Stimulated activated CD4-positive, alpha-beta T cell treated with anti-CD3 and anti-CD28 coated beads, Interleukin-15, amount 100 ng/mL, for 48 hours (primary cell): ENCODE measurements at regions not wholly inside any gene's neighbourhood (a gene's known extent, or its start where the extent isn't known, plus 50 kb on each side); places are given as distances from the start of the nearest gene placed in this dataset.
"Not testable (repeated sequence)": the region's sequence is repeated elsewhere in the genome, so short reads cannot be mapped to it uniquely, and the experiment has no call there.

ENCODE experiments used
- DNase-seq, 2 donors: peaks; one replicate each; pipeline ENCODE4 v3.0.0-alpha.2; 2020; ENCODE audit warnings: low read depth in 2 of 2

DNA sequence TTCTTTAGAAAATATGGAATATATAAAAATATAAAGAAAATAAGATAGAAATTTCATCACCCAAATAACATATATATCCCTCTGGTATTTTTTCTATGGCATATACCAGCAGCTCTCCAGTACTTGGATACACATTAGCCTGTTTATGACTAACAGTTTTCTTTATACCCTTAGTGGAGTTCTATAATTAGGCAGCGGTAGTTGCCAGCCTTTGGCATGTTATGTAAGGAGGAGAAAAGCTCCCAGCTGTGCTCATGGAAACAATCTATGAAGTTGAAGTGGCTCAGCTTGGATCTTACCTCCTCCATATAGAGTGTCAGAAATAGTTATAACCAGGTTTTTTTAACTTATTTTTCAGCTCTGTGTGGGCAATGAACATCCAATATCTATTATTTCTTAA lies 1636.8 kb downstream of the AMY1C start:
- no peak for DNase-seq

GRCh38 chr1:105396001-105396400 lies 1646.3 kb downstream of the AMY1C start:
- DNase-seq = no peak

GRCh38 chr1:105398909-105399308 lies 1649.2 kb downstream of the AMY1C start:
- DNase-seq = no peak

GRCh38 chr1:105399716-105400115 lies 1650.0 kb downstream of the AMY1C start:
- DNase-seq = no peak

GRCh38 chr1:105416261-105416660 lies 1640.2 kb upstream of the PRMT6 start:
- no peak for DNase-seq

DNA sequence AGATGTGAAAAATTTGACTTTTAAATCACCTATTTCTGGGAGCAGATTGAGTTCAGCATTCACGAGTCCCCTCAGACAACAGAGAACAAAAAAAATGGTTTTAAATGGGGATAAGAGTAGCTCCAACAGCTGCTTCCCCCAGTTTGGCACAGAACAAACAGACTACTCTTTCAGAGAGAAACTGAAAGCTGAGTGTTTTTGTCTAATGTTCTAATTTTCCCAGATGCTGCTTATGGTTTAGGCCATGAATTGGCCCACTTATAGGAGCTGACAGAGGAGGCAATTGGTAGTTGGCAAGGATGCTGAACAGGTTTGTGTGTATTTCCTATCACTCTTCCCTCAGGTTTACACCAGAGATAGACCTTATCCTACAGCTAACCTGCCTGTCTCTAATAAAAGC lies 1637.4 kb upstream of the PRMT6 start:
- DNase-seq = no peak

GRCh38 chr1:105427543-105427942 lies 1628.9 kb upstream of the PRMT6 start:
- no peak for DNase-seq

DNA sequence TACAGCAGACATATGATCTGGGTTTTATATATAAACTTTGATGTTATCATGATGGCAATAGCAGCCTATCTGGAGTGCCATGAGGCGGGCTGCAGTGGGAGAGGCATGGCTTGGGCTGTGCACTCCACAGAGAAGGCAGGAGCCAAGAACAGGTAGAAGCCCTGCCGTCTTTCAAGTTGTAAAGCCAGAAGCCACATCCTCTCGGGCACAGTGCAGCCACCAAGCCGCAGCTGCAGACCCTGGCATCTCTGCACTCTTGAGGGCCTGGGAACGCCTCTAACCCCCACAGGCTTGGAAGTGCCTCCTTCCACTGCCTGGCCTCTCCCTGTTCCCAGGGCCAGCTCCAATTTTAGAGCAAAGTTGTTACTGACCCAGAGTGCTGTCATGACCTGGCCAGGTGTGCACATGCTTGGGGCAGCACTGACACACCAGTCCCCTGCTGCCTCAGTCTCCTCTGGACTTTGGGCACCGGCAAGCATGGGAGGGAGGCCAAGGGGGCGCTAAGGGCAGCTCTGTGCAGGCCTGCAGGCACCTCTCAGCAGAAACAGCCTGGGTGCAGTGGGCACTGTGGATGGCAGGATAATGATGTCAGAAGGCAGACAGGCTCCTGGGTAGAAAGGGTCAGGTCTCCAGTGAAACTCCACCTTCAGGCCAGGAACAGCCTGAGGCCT lies 1619.8 kb upstream of the PRMT6 start:
- DNase-seq = no peak

DNA sequence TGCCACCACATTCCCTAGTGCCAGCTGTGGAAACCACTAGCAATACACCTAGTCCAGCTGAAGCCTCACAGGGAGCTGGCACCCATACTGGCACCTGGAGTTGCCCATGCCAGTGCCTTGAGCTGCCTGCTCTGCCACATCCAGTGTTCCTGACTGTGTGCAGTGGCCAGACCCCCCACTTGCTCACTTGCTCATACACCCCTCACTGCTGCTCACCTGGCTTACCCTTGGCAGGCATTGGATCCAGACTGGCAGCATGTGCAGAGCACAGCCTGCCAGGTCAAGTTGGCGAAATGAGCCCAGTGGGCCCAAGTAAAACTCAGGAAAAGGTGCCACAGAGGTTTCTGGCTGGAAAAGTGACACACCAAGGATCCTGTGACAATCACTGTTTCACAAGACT lies 1618.6 kb upstream of the PRMT6 start:
- DNase-seq = no peak

- DNase-seq = no peak
Observed at GRCh38 chr1:105442901-105443300, 1613.6 kb upstream of the PRMT6 start.

- no peak for DNase-seq
Observed at GRCh38 chr1:105459759-105460158, 1596.7 kb upstream of the PRMT6 start.

- DNase-seq = no peak
Observed at GRCh38 chr1:105462308-105462707, 1594.2 kb upstream of the PRMT6 start.

DNA sequence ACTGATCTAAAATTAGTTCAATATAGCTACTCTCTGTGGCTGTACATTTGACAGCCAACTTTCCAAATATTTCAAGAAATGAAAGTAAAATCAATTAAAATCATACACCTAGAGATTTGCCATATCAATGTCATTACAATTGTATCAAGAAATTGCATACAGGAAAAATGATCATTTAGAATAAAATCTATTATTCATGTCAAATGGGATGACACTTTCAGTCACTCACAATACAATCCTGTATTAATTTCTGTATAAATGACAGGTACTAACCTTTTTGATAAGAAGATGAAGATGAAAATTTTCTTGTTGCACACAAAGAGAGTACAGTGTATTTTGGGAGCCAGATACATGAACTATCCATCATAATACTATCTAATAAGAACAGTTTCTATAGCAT lies 1588.9 kb upstream of the PRMT6 start:
- DNase-seq = no peak

- DNase-seq = not testable (repeated sequence)
Observed at GRCh38 chr1:105470541-105470940, 1585.9 kb upstream of the PRMT6 start.

- DNase-seq = no peak
Observed at GRCh38 chr1:105483436-105483835, 1573.0 kb upstream of the PRMT6 start.

DNA sequence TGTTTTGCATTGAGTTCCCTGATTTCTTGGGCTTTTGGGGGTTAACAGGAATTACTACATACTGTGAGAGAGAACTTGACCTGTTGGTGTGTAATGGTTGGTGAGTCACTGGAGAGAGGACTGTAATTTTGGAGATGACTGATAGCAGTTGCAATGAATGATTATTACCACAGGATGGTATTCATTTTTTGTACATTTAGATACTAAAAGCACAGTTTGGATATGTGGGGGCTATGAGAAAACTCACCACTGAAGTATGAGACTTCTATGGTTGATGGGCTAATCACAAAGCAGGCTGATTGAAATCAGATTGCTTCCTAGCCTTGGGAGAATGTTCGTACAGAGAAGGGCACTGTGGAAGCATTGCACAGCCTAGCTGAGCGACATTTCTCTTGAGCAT lies 1571.3 kb upstream of the PRMT6 start:
- no peak for DNase-seq

DNA sequence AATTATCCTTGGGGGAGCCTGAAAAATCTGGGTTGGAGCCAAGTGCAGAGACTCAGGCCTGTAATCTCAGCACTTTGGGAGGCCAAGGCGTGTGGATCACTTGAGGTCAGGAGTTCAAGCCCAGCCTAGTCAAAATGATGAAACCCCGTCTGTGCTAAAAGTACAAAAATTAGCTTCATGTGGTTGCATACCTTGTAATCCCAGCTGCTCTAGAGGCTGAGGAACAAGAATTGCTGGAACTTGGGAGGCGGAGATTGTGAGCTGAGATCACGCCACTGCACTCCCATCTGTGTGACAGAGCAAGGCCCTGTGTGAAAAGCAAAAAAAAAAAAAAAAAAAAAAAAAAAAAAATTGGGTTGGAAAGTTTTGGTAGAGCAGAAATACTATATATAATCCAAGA lies 1563.6 kb upstream of the PRMT6 start:
- DNase-seq = no peak

- DNase-seq = no peak
Observed at GRCh38 chr1:105516068-105516467, 1540.4 kb upstream of the PRMT6 start.

GRCh38 chr1:105533996-105534395 lies 1522.5 kb upstream of the PRMT6 start:
- DNase-seq = no peak

GRCh38 chr1:105544475-105544874 lies 1512.0 kb upstream of the PRMT6 start:
- DNase-seq = no peak

DNA sequence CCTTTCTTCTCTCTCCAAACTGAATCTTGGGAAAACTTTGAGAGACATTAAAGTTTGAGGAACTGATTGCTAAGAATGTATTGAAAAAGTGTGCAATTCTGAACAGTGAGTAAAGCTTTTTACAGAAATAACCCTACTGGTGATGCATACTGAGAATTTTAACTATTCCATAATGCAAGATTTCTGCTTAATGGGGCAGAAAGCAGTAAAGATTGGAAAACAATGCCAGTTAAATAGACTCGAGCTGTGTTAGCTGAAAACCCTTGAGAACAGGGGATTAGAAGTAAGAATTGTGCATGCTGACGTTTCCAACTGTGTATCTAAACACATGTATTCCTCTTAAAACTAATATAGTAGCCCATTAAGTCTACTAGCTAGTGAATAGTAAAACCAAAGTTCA lies 1500.2 kb upstream of the PRMT6 start:
- no peak for DNase-seq

DNA sequence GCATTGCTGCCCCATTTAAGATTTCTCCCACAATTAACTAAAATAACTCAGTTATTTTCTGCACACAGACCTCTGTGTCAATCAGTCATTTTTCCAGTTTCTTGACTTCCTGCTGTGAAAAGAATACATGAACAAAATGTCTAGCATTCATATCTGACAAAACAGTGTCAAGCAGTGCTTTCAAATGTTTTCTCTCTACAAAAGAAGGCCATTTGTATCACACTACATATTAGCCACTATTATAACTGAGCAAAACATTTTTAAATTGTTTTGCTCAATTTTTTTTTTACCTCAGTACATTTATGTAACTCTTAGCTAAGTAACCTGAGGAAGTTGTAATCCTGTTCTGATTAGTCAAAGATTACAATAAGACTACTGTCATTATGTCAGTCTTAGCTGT lies 1498.5 kb upstream of the PRMT6 start:
- no peak for DNase-seq

GRCh38 chr1:105565006-105565405 lies 1491.5 kb upstream of the PRMT6 start:
- no peak for DNase-seq

GRCh38 chr1:105585791-105586190 lies 1470.7 kb upstream of the PRMT6 start:
- DNase-seq = no peak
